ENCODE measurements at regions not wholly inside any gene's neighbourhood (a gene's known extent, or its start where the extent isn't known, plus 50 kb on each side); places are given as distances from the start of the nearest gene placed in this dataset.

DNA sequence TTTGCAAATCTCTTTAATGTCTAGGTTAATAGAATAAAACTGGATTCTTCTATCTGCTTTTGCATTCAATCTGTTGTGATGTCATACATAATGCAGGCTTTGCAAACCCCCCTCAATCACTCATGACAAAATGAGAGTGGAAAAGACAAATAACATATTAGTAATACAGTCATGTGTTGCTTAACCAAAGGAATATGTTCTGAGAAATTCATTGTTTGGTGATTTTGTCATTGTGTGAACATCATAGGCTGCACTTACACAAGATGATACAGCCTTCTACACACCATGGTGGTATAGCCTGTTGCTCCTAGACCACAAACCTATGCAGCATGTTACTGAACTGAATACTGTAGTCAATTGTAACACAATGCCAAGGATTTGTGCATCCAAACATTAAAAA is 87.3 kb upstream of the SEC61G start:
- Histone ChIP-seq H3K9me3 (replicated peaks in 1 of 2; ENCODE audit: control insufficient read depth in 1 of 2, insufficient read depth in 1 of 2, low read length in 2 of 2) (no peaks in the 10 kb centered on the region), H3K4me3 (replicated peaks in 1 of 3; ENCODE audit: low read depth in 2 of 3, low read length in 3 of 3) (no peak overlapping the region), H2AFZ (ENCODE audit: insufficient read depth, low read depth, low read length, poor library complexity, severe bottlenecking) (no peak overlapping the region), H3K4me2 (replicated peaks; ENCODE audit: extremely low read depth, low read length, poor library complexity, severe bottlenecking) (no peak overlapping the region), H3K4me1 (ENCODE audit: control insufficient read depth in 1 of 2, insufficient read depth in 2 of 2, low read length in 2 of 2) (no peaks in the 10 kb centered on the region), H3K27ac (ENCODE audit: low read depth in 1 of 2, low read length in 2 of 2) (no peak overlapping the region), H3K79me2 (ENCODE audit: insufficient read depth, low read length) (no peaks in the 10 kb centered on the region), H3K27me3 (ENCODE audit: control insufficient read depth in 2 of 2, insufficient read depth in 2 of 2, low read length in 2 of 2) (peaks cover 0 to 2% of the 10 kb centered on the region in 2 donors), H3K9ac (ENCODE audit: insufficient read depth, low read length, poor library complexity, severe bottlenecking) (no peak overlapping the region), H4K20me1 (ENCODE audit: insufficient read depth, low read length) (no peaks in the 10 kb centered on the region), H3K36me3 (replicated peaks in 1 of 2; ENCODE audit: control insufficient read depth in 1 of 2, insufficient read depth in 2 of 2, low read length in 2 of 2) (no peaks in the 10 kb centered on the region)
- Mint-ChIP-seq H3K4me3 (no peak overlapping the region), H3K27ac (no peak overlapping the region), H3K9me3 (peaks cover 0 to 12% (median 5%) of the 10 kb centered on the region in 7 donors), H3K4me1 (no peaks in the 10 kb centered on the region), H3K27me3 (ENCODE audit: low read depth in 3 of 3) (peaks cover 0 to 2% (median 0%) of the 10 kb centered on the region in 3 donors), H3K36me3 (no peaks in the 10 kb centered on the region)
- DNase-seq = no peak
- TF ChIP-seq, protein P1, sequence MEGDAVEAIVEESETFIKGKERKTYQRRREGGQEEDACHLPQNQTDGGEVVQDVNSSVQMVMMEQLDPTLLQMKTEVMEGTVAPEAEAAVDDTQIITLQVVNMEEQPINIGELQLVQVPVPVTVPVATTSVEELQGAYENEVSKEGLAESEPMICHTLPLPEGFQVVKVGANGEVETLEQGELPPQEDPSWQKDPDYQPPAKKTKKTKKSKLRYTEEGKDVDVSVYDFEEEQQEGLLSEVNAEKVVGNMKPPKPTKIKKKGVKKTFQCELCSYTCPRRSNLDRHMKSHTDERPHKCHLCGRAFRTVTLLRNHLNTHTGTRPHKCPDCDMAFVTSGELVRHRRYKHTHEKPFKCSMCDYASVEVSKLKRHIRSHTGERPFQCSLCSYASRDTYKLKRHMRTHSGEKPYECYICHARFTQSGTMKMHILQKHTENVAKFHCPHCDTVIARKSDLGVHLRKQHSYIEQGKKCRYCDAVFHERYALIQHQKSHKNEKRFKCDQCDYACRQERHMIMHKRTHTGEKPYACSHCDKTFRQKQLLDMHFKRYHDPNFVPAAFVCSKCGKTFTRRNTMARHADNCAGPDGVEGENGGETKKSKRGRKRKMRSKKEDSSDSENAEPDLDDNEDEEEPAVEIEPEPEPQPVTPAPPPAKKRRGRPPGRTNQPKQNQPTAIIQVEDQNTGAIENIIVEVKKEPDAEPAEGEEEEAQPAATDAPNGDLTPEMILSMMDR (IDR thresholded peaks at IDR 0.05) = no peak
- intact Hi-C loops (cut with micrococcal nuclease) = no loop called here

DNA sequence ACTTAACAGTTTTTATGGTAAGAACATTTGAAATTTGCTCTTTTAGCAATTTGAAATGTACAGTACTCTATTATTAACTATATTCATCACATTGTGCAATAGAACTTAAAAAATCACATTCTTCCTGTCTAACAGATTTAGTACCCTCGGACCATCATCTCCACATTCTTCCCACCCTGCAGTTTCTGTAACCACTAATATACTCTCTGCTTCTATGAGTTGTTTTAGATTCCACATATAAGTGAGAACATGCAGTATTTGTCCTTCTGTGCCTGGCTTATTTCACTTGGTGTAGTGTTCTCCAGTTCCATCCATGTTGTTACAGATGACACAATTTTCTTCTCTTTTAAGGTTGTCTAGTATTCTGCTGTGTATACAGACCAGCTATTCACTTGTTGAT is 88.9 kb upstream of the SEC61G start:
- Histone ChIP-seq H4K20me1 (ENCODE audit: insufficient read depth, low read length) (no peaks in the 10 kb centered on the region), H2AFZ (ENCODE audit: insufficient read depth, low read depth, low read length, poor library complexity, severe bottlenecking) (no peak overlapping the region), H3K27ac (ENCODE audit: low read depth in 1 of 2, low read length in 2 of 2) (no peak overlapping the region), H3K4me2 (replicated peaks; ENCODE audit: extremely low read depth, low read length, poor library complexity, severe bottlenecking) (no peak overlapping the region), H3K9ac (ENCODE audit: insufficient read depth, low read length, poor library complexity, severe bottlenecking) (no peak overlapping the region), H3K36me3 (replicated peaks in 1 of 2; ENCODE audit: control insufficient read depth in 1 of 2, insufficient read depth in 2 of 2, low read length in 2 of 2) (no peaks in the 10 kb centered on the region), H3K4me1 (ENCODE audit: control insufficient read depth in 1 of 2, insufficient read depth in 2 of 2, low read length in 2 of 2) (no peaks in the 10 kb centered on the region), H3K9me3 (replicated peaks in 1 of 2; ENCODE audit: control insufficient read depth in 1 of 2, insufficient read depth in 1 of 2, low read length in 2 of 2) (no peaks in the 10 kb centered on the region), H3K79me2 (ENCODE audit: insufficient read depth, low read length) (no peaks in the 10 kb centered on the region), H3K4me3 (replicated peaks in 1 of 3; ENCODE audit: low read depth in 2 of 3, low read length in 3 of 3) (no peak overlapping the region), H3K27me3 (ENCODE audit: control insufficient read depth in 2 of 2, insufficient read depth in 2 of 2, low read length in 2 of 2) (peaks cover 0 to 2% of the 10 kb centered on the region in 2 donors)
- TF ChIP-seq, protein P1 (IDR thresholded peaks at IDR 0.05) = no peak
- no peaks in the 10 kb centered on the region for H3K36me3 Mint-ChIP-seq
- peaks cover 3 to 20% (median 10%) of the 10 kb centered on the region in 7 donors for H3K9me3 Mint-ChIP-seq
- H3K27ac Mint-ChIP-seq = no peak overlapping the region
- H3K4me3 Mint-ChIP-seq = no peak overlapping the region
- H3K27me3 Mint-ChIP-seq (ENCODE audit: low read depth in 3 of 3) = peaks cover 0 to 1% (median 0%) of the 10 kb centered on the region in 3 donors
- no peak for DNase-seq
- WGBS (ENCODE audit: insufficient coverage) = no CpG with 5 or more reads among the region's 1 CpG
- H3K4me1 Mint-ChIP-seq = no peaks in the 10 kb centered on the region
- intact Hi-C loops (cut with micrococcal nuclease) = no loop called here
